ENCODE measurements at regions not wholly inside any gene's neighbourhood (a gene's known extent, or its start where the extent isn't known, plus 50 kb on each side); places are given as distances from the start of the nearest gene placed in this dataset.

DNA sequence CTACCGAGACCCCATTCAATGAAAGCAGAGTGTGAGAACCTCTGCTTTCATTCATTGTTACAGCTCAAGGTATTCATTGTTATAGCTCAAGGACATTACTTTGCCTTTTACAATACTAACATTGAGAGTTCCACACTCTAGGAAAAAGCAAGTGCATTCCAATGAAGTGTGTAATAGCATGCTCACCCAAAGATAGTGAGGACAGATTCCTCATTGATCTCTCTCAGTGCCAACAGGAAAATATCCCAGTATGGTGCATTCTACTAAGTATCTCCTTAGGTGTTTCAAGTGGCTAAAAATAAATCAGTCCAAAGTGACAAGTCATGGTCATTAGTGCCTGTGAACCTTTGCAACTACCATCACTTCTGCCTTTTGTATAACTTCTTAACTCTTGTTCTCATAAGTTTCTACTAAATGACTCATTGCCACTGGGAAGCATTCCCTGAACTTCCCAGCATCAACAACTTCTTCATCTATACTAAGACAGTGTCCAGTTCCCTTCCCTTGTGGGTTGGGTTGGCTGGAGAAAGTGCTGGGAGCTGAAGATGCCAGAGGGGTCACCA is 140.7 kb upstream of the STXBP5 start:
- Histone ChIP-seq H3K27ac (ENCODE audit: low read depth in 1 of 2, low read length in 2 of 2) (no peak overlapping the region), H3K9me3 (replicated peaks in 1 of 2; ENCODE audit: control insufficient read depth in 1 of 2, insufficient read depth in 1 of 2, low read length in 2 of 2) (peaks cover 0 to 7% of the 10 kb centered on the region in 2 donors), H3K79me2 (ENCODE audit: insufficient read depth, low read length) (no peaks in the 10 kb centered on the region), H3K4me1 (ENCODE audit: control insufficient read depth in 1 of 2, insufficient read depth in 2 of 2, low read length in 2 of 2) (no peaks in the 10 kb centered on the region), H2AFZ (ENCODE audit: insufficient read depth, low read depth, low read length, poor library complexity, severe bottlenecking) (no peak overlapping the region), H3K36me3 (replicated peaks in 1 of 2; ENCODE audit: control insufficient read depth in 1 of 2, insufficient read depth in 2 of 2, low read length in 2 of 2) (no peaks in the 10 kb centered on the region), H3K27me3 (ENCODE audit: control insufficient read depth in 2 of 2, insufficient read depth in 2 of 2, low read length in 2 of 2) (no peaks in the 10 kb centered on the region), H3K4me3 (replicated peaks in 1 of 3; ENCODE audit: low read depth in 2 of 3, low read length in 3 of 3) (no peak overlapping the region), H4K20me1 (ENCODE audit: insufficient read depth, low read length) (no peaks in the 10 kb centered on the region), H3K9ac (ENCODE audit: insufficient read depth, low read length, poor library complexity, severe bottlenecking) (no peak overlapping the region), H3K4me2 (replicated peaks; ENCODE audit: extremely low read depth, low read length, poor library complexity, severe bottlenecking) (no peak overlapping the region)
- Mint-ChIP-seq H3K9me3 (peaks cover 2 to 17% (median 4%) of the 10 kb centered on the region in 7 donors), H3K27me3 (ENCODE audit: low read depth in 3 of 3) (peaks cover 0 to 2% (median 0%) of the 10 kb centered on the region in 3 donors), H3K36me3 (no peaks in the 10 kb centered on the region), H3K4me1 (peaks cover 5% of the 10 kb centered on the region), H3K27ac (no peak overlapping the region), H3K4me3 (no peak overlapping the region)
- WGBS (ENCODE audit: insufficient coverage): 100% methylated on average over 1 of the region's 1 CpG
- intact Hi-C loops (cut with micrococcal nuclease): no loop called here
- DNase-seq: no peak
- TF ChIP-seq, protein P1, sequence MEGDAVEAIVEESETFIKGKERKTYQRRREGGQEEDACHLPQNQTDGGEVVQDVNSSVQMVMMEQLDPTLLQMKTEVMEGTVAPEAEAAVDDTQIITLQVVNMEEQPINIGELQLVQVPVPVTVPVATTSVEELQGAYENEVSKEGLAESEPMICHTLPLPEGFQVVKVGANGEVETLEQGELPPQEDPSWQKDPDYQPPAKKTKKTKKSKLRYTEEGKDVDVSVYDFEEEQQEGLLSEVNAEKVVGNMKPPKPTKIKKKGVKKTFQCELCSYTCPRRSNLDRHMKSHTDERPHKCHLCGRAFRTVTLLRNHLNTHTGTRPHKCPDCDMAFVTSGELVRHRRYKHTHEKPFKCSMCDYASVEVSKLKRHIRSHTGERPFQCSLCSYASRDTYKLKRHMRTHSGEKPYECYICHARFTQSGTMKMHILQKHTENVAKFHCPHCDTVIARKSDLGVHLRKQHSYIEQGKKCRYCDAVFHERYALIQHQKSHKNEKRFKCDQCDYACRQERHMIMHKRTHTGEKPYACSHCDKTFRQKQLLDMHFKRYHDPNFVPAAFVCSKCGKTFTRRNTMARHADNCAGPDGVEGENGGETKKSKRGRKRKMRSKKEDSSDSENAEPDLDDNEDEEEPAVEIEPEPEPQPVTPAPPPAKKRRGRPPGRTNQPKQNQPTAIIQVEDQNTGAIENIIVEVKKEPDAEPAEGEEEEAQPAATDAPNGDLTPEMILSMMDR (IDR thresholded peaks at IDR 0.05): no peak

DNA sequence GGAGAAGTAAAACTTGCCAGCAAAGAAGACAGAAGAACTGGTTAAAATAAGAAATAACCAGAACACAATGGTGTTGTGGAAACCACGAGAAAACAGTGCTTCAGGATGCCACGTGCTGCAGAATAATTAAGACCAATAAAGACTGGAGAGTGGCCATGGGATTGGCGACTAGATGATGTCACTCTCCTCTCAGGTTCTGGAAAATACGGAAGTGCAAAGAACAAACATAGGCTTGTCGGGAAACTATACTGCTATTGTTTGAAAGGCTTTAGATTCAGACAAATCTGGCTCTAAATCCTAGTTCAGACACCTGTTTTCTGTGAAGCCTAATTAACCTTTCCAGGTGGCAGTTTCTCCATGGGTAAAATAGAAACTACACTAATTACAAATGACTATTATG is 138.4 kb upstream of the STXBP5 start:
- intact Hi-C loops (cut with micrococcal nuclease): no loop called here
- Histone ChIP-seq H3K27me3 (ENCODE audit: control insufficient read depth in 2 of 2, insufficient read depth in 2 of 2, low read length in 2 of 2) (no peaks in the 10 kb centered on the region), H3K9me3 (replicated peaks in 1 of 2; ENCODE audit: control insufficient read depth in 1 of 2, insufficient read depth in 1 of 2, low read length in 2 of 2) (peaks cover 0 to 14% of the 10 kb centered on the region in 2 donors), H3K36me3 (replicated peaks in 1 of 2; ENCODE audit: control insufficient read depth in 1 of 2, insufficient read depth in 2 of 2, low read length in 2 of 2) (no peaks in the 10 kb centered on the region), H3K4me1 (ENCODE audit: control insufficient read depth in 1 of 2, insufficient read depth in 2 of 2, low read length in 2 of 2) (no peaks in the 10 kb centered on the region), H3K4me3 (replicated peaks in 1 of 3; ENCODE audit: low read depth in 2 of 3, low read length in 3 of 3) (no peak overlapping the region), H3K79me2 (ENCODE audit: insufficient read depth, low read length) (no peaks in the 10 kb centered on the region), H3K9ac (ENCODE audit: insufficient read depth, low read length, poor library complexity, severe bottlenecking) (no peak overlapping the region), H3K27ac (ENCODE audit: low read depth in 1 of 2, low read length in 2 of 2) (no peak overlapping the region), H4K20me1 (ENCODE audit: insufficient read depth, low read length) (no peaks in the 10 kb centered on the region), H3K4me2 (replicated peaks; ENCODE audit: extremely low read depth, low read length, poor library complexity, severe bottlenecking) (no peak overlapping the region), H2AFZ (ENCODE audit: insufficient read depth, low read depth, low read length, poor library complexity, severe bottlenecking) (no peak overlapping the region)
- Mint-ChIP-seq H3K4me1 (peaks cover 5% of the 10 kb centered on the region), H3K9me3 (peaks cover 3 to 30% (median 11%) of the 10 kb centered on the region in 7 donors), H3K36me3 (no peaks in the 10 kb centered on the region), H3K4me3 (no peak overlapping the region), H3K27ac (no peak overlapping the region), H3K27me3 (ENCODE audit: low read depth in 3 of 3) (peaks cover 0 to 2% (median 0%) of the 10 kb centered on the region in 3 donors)
- 95% methylated on average over 5 of the region's 5 CpGs for WGBS (ENCODE audit: insufficient coverage)
- no peak for DNase-seq
- TF ChIP-seq, protein P1 (IDR thresholded peaks at IDR 0.05): no peak
